SK-N-SH (cell line): ENCODE measurements at regions not wholly inside any gene's neighbourhood (a gene's known extent, or its start where the extent isn't known, plus 50 kb on each side); places are given as distances from the start of the nearest gene placed in this dataset.

Experiments used
- CTCF ChIA-PET: fragments of 300-600, 350-600 bp; formaldehyde crosslinking; extraction: SDS; loops from one replicate; lab custom pipeline; 2021; lab: Yijun Ruan, JAX
- POLR2A ChIA-PET: fragments of 350-600 bp; sonication (Branson Sonifier 250); formaldehyde crosslinking; extraction: SDS; loops from one replicate; lab custom pipeline; 2020; ENCODE audit warnings: antibody characterized with exemption, inconsistent platforms; lab: Yijun Ruan, JAX
- DNase-seq: peaks from one replicate; pipeline ENCODE4 v3.0.0; 2012
- H2AFZ ChIP-seq: fragments of 200-600 bp; sonication (generic); 2 replicates; pipeline ENCODE4 v1.8.1; 2016; ENCODE audit warnings: antibody characterized with exemption, mild to moderate bottlenecking, low read depth
- H3F3A ChIP-seq: fragments of 200-600 bp; sonication (generic); replicated peaks from 2 replicates; pipeline ENCODE3; 2016; ENCODE audit warnings: antibody characterized with exemption, mild to moderate bottlenecking; ENCODE audit not compliant: insufficient read depth
- H3K27ac ChIP-seq, 2 experiments: fragments of 200-500 bp in 1 of 2; fragments of 200-600 bp in 1 of 2; sonication (Bioruptor generic) in 1 of 2; sonication (generic), shearing (Covaris generic) in 1 of 2; 2 replicates each; pipeline versions ENCODE4 v1.5.1 to v1.6.1; 2014 to 2016; ENCODE audit warnings: low read depth in 2 of 2, inconsistent platforms in 1 of 2, low read length in 1 of 2, mild to moderate bottlenecking in 1 of 2, mixed read lengths in 1 of 2
- H3K27me3 ChIP-seq: fragments of 200-600 bp; sonication (generic), shearing (Covaris generic); 2 replicates; pipeline ENCODE4 v1.6.1; 2016; ENCODE audit warnings: mixed run types; ENCODE audit not compliant: insufficient read depth
- H3K36me3 ChIP-seq, 2 experiments: fragments of 200-500 bp in 1 of 2; fragments of 200-600 bp in 1 of 2; sonication (Bioruptor generic) in 1 of 2; sonication (generic) in 1 of 2; replicated peaks in 1 of 2; 2 replicates each; pipeline versions ENCODE3 to v1.5.1; 2014 to 2016; ENCODE audit warnings: low read length in 1 of 2, mild to moderate bottlenecking in 1 of 2; ENCODE audit not compliant: insufficient read depth in 2 of 2, control insufficient read depth in 1 of 2
- H3K4me1 ChIP-seq, 2 experiments: fragments of 200-500 bp in 1 of 2; fragments of 200-600 bp in 1 of 2; sonication (Bioruptor generic) in 1 of 2; sonication (generic), shearing (Covaris generic) in 1 of 2; 2 replicates each; pipeline versions ENCODE4 v1.5.1 to v1.6.1; 2014 to 2016; ENCODE audit warnings: low read depth in 1 of 2, low read length in 1 of 2, mixed run types in 1 of 2; ENCODE audit not compliant: insufficient read depth in 2 of 2, control insufficient read depth in 1 of 2
- H3K4me2 ChIP-seq: fragments of 200-600 bp; sonication (generic), shearing (Covaris generic); 2 replicates; pipeline ENCODE4 v1.6.1; 2017; ENCODE audit warnings: mixed run types
- H3K4me3 ChIP-seq, 2 experiments: fragments of 200-500 bp in 1 of 2; fragments of 200-600 bp in 1 of 2; sonication (Bioruptor generic) in 1 of 2; sonication (generic), shearing (Covaris generic) in 1 of 2; 2 replicates each; pipeline versions ENCODE4 v1.5.1 to v1.8.1; 2014 to 2016; ENCODE audit warnings: low read depth in 2 of 2, inconsistent platforms in 1 of 2, low read length in 1 of 2, mild to moderate bottlenecking in 1 of 2, mixed read lengths in 1 of 2, moderate library complexity in 1 of 2
- H3K79me2 ChIP-seq: fragments of 200-600 bp; sonication (generic); 2 replicates; pipeline ENCODE4 v1.8.1; 2017; ENCODE audit warnings: mild to moderate bottlenecking; ENCODE audit not compliant: insufficient read depth
- H3K9ac ChIP-seq: fragments of 200-600 bp; sonication (generic); 2 replicates; pipeline ENCODE4 v1.6.1; 2017; ENCODE audit warnings: mixed run types
- H3K9me2 ChIP-seq: fragments of 200-600 bp; sonication (generic); 2 replicates; pipeline ENCODE4 v1.6.1; 2017; ENCODE audit warnings: mixed run types
- H3K9me3 ChIP-seq: fragments of 200-600 bp; sonication (generic); 2 replicates; pipeline ENCODE4 v1.6.1; 2017; ENCODE audit warnings: mixed run types, mild to moderate bottlenecking, moderate library complexity
- H4K20me1 ChIP-seq: fragments of 200-600 bp; sonication (generic); 2 replicates; pipeline ENCODE4 v1.6.1; 2017; ENCODE audit warnings: mild to moderate bottlenecking, mixed run types; ENCODE audit not compliant: insufficient read depth
- CHD2 ChIP-seq: fragments of 150-350 bp; IDR thresholded peaks from 2 replicates; pipeline ENCODE4 v1.6.1; 2018; ENCODE audit warnings: low read length; ENCODE audit not compliant: partially characterized antibody
- EZH2phosphoT487 ChIP-seq: fragments of 200-600 bp; sonication (generic); IDR thresholded peaks from 2 replicates; pipeline ENCODE4 v1.6.1; 2017; ENCODE audit warnings: low read depth, mixed run types, mild to moderate bottlenecking, antibody characterized with exemption, moderate library complexity, borderline replicate concordance
- FOXM1 ChIP-seq: IDR thresholded peaks from 2 replicates; pipeline ENCODE4 v1.4.0; 2012; ENCODE audit warnings: low read depth, mild to moderate bottlenecking
- GATA2 ChIP-seq: sonication (generic); formaldehyde crosslinking; IDR thresholded peaks from 2 replicates; pipeline ENCODE4 v1.5.0; 2020; ENCODE audit warnings: mild to moderate bottlenecking, missing genetic modification reagents
- JUND ChIP-seq: IDR thresholded peaks from 2 replicates; pipeline ENCODE4 v1.4.0; 2012
- MEF2A ChIP-seq: IDR thresholded peaks from 2 replicates; pipeline ENCODE4 v1.4.0; 2012; ENCODE audit warnings: low read depth, borderline replicate concordance
- MXI1 ChIP-seq: IDR thresholded peaks from 2 replicates; pipeline ENCODE4 v1.6.1; 2012; ENCODE audit warnings: mild to moderate bottlenecking, low read depth, low read length, improper control_type of control experiment
- NFIC ChIP-seq: IDR thresholded peaks from 2 replicates; pipeline ENCODE4 v1.4.0; 2012; ENCODE audit warnings: borderline replicate concordance
- POLR2AphosphoS5 ChIP-seq: IDR thresholded peaks from 2 replicates; pipeline ENCODE4 v1.6.1; 2012; ENCODE audit warnings: low read depth, low read length
- RAD21 ChIP-seq: IDR thresholded peaks from 2 replicates; pipeline ENCODE4 v1.6.1; 2012; ENCODE audit warnings: mild to moderate bottlenecking, low read length
- RCOR1 ChIP-seq: fragments of 150-350 bp; IDR thresholded peaks from 2 replicates; pipeline ENCODE4 v1.6.1; 2017; ENCODE audit warnings: antibody characterized with exemption, low read length
- RFX5 ChIP-seq: IDR thresholded peaks from 2 replicates; pipeline ENCODE4 v1.6.1; 2012; ENCODE audit warnings: mild to moderate bottlenecking, improper control_type of control experiment, low read length
- SIN3A ChIP-seq: IDR thresholded peaks from 2 replicates; pipeline ENCODE4 v1.6.1; 2012; ENCODE audit warnings: low read depth, mild to moderate bottlenecking, low read length, moderate library complexity, borderline replicate concordance
- SMC3 ChIP-seq: IDR thresholded peaks from 2 replicates; pipeline ENCODE4 v1.6.1; 2012; ENCODE audit warnings: low read depth, low read length, improper control_type of control experiment
- TAF1 ChIP-seq: IDR thresholded peaks from 2 replicates; pipeline ENCODE4 v1.6.1; 2012; ENCODE audit warnings: low read depth, mild to moderate bottlenecking, low read length, moderate library complexity, borderline replicate concordance
- TCF12 ChIP-seq: IDR thresholded peaks from 2 replicates; pipeline ENCODE4 v1.4.0; 2012
- WGBS: methylation state at CpG from one replicate; pipeline ENCODE4 v1.1.6; 2017; ENCODE audit warnings: low lambda C conversion rate; 5-methylcytosine and 5-hydroxymethylcytosine counted together
- TF ChIP-seq, protein P1 (sequence below): fragments of 200-600 bp; sonication (generic); IDR thresholded peaks from 2 replicates; pipeline ENCODE4 v1.6.1; 2017; ENCODE audit warnings: antibody characterized with exemption, mild to moderate bottlenecking, moderate library complexity
- TF ChIP-seq, protein P2 (sequence below): IDR thresholded peaks from 2 replicates; pipeline ENCODE4 v1.4.0; 2012; ENCODE audit warnings: low read depth, borderline replicate concordance
- TF ChIP-seq, protein P3 (sequence below): IDR thresholded peaks from 2 replicates; pipeline ENCODE4; 2012
- TF ChIP-seq, protein P4 (sequence below): IDR thresholded peaks from 2 replicates; pipeline ENCODE4 v1.4.0; 2012; ENCODE audit warnings: low read depth, borderline replicate concordance

DNA sequence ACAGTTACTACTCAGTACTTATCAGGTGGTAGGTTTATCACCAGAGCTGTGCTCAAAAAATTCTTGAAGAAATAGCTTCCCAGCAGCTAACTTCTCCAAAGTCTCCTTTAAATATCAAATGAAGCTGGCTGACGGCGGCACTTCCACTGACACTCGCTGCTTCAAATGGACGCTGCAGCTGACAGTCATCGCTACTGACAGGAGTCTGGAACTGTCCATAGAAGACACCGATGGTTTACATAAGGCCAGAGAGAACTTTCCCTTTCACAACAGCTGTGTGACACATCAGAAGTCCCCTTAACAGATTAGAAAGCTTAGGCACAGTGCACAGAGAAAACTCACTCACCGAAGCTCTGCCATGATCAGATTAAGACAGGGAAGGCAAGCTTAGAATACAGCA lies 270.2 kb downstream of the SHOX2 start:
- WGBS = 89% methylated on average over 7 of the region's 7 CpGs
- Histone ChIP-seq H3K4me1 (no peaks in the 10 kb centered on the region; a peak in 1 of 4 replicates), H3F3A (no peaks in the 10 kb centered on the region), H3K27ac (no peak overlapping the region), H2AFZ (no peak overlapping the region), H3K36me3 (peaks cover 0 to 4% of the 10 kb centered on the region in 2 experiments), H4K20me1 (no peaks in the 10 kb centered on the region), H3K79me2 (no peaks in the 10 kb centered on the region), H3K9me2 (no peaks in the 10 kb centered on the region), H3K9ac (no peak overlapping the region), H3K4me3 (no peak overlapping the region), H3K27me3 (no peaks in the 10 kb centered on the region), H3K4me2 (no peak overlapping the region), H3K9me3 (no peaks in the 10 kb centered on the region)
- CTCF ChIA-PET = interaction anchor here (0.9 kb wide), 1 partner anchor 32 kb away, joined by 3 read pairs; no protein-coding TSS in a partner anchor
- POLR2A ChIA-PET = no interaction called here
- DNase-seq = no peak
- TF ChIP-seq EZH2phosphoT487 (no peak), RAD21 (no peak), RFX5 (no peak), SIN3A (no peak), NFIC (no peak), TAF1 (no peak), CHD2 (no peak), POLR2AphosphoS5 (no peak), SMC3 (no peak), JUND (no peak), MXI1 (no peak), RCOR1 (no peak), MEF2A (no peak), TCF12 (no peak), GATA2 (CRISPR knock-in tag) (no peak), FOXM1 (no peak)
- TF ChIP-seq, protein P1, sequence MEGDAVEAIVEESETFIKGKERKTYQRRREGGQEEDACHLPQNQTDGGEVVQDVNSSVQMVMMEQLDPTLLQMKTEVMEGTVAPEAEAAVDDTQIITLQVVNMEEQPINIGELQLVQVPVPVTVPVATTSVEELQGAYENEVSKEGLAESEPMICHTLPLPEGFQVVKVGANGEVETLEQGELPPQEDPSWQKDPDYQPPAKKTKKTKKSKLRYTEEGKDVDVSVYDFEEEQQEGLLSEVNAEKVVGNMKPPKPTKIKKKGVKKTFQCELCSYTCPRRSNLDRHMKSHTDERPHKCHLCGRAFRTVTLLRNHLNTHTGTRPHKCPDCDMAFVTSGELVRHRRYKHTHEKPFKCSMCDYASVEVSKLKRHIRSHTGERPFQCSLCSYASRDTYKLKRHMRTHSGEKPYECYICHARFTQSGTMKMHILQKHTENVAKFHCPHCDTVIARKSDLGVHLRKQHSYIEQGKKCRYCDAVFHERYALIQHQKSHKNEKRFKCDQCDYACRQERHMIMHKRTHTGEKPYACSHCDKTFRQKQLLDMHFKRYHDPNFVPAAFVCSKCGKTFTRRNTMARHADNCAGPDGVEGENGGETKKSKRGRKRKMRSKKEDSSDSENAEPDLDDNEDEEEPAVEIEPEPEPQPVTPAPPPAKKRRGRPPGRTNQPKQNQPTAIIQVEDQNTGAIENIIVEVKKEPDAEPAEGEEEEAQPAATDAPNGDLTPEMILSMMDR = no peak
- TF ChIP-seq, protein P2, sequence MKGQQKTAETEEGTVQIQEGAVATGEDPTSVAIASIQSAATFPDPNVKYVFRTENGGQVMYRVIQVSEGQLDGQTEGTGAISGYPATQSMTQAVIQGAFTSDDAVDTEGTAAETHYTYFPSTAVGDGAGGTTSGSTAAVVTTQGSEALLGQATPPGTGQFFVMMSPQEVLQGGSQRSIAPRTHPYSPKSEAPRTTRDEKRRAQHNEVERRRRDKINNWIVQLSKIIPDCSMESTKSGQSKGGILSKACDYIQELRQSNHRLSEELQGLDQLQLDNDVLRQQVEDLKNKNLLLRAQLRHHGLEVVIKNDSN = no peak
- TF ChIP-seq, protein P3, sequence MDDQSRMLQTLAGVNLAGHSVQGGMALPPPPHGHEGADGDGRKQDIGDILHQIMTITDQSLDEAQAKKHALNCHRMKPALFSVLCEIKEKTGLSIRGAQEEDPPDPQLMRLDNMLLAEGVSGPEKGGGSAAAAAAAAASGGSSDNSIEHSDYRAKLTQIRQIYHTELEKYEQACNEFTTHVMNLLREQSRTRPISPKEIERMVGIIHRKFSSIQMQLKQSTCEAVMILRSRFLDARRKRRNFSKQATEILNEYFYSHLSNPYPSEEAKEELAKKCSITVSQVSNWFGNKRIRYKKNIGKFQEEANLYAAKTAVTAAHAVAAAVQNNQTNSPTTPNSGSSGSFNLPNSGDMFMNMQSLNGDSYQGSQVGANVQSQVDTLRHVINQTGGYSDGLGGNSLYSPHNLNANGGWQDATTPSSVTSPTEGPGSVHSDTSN = no peak
- TF ChIP-seq, protein P4, sequence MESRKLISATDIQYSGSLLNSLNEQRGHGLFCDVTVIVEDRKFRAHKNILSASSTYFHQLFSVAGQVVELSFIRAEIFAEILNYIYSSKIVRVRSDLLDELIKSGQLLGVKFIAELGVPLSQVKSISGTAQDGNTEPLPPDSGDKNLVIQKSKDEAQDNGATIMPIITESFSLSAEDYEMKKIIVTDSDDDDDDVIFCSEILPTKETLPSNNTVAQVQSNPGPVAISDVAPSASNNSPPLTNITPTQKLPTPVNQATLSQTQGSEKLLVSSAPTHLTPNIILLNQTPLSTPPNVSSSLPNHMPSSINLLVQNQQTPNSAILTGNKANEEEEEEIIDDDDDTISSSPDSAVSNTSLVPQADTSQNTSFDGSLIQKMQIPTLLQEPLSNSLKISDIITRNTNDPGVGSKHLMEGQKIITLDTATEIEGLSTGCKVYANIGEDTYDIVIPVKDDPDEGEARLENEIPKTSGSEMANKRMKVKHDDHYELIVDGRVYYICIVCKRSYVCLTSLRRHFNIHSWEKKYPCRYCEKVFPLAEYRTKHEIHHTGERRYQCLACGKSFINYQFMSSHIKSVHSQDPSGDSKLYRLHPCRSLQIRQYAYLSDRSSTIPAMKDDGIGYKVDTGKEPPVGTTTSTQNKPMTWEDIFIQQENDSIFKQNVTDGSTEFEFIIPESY = no peak
